GM23338 (cell line): ENCODE measurements at regions not wholly inside any gene's neighbourhood (a gene's known extent, or its start where the extent isn't known, plus 50 kb on each side); places are given as distances from the start of the nearest gene placed in this dataset.

ENCODE experiments used
- ATAC-seq: fragments of 200-7000 bp; cut with Tn5 transposase; 3 replicates; pipeline ENCODE4 v1.9.1; 2020
- DNase-seq: peaks from one replicate; pipeline ENCODE4 v3.0.0-alpha.2; 2015; ENCODE audit warnings: low spot score
- H2AFZ ChIP-seq: fragments of 200-600 bp; sonication (generic); 2 replicates; pipeline ENCODE4 v1.8.0; 2016; ENCODE audit warnings: antibody characterized with exemption, mild to moderate bottlenecking, moderate library complexity
- H3F3A ChIP-seq: fragments of 200-600 bp; sonication (generic); replicated peaks from 2 replicates; pipeline ENCODE4 v1.8.0; 2017; ENCODE audit warnings: antibody characterized with exemption, mixed run types, low read depth
- H3K27ac ChIP-seq: fragments of 200-600 bp; sonication (generic); 2 replicates; pipeline ENCODE4 v1.6.1; 2016; ENCODE audit warnings: low read depth
- H3K27me3 ChIP-seq: fragments of 200-600 bp; sonication (generic); 2 replicates; pipeline ENCODE4 v1.8.0; 2016; ENCODE audit warnings: mild to moderate bottlenecking, mixed run types, moderate library complexity; ENCODE audit not compliant: insufficient read depth
- H3K36me3 ChIP-seq: fragments of 200-600 bp; sonication (generic); 2 replicates; pipeline ENCODE4 v1.8.0; 2016; ENCODE audit warnings: mild to moderate bottlenecking; ENCODE audit not compliant: insufficient read depth
- H3K4me1 ChIP-seq: fragments of 200-600 bp; sonication (generic); 2 replicates; pipeline ENCODE4 v1.8.0; 2016; ENCODE audit warnings: mild to moderate bottlenecking, moderate library complexity; ENCODE audit not compliant: insufficient read depth
- H3K4me2 ChIP-seq: fragments of 200-600 bp; sonication (generic); 2 replicates; pipeline ENCODE4 v1.7.1; 2017; ENCODE audit warnings: mixed run types
- H3K4me3 ChIP-seq: fragments of 200-600 bp; sonication (generic); 2 replicates; pipeline ENCODE4 v1.6.1; 2016; ENCODE audit warnings: mixed run types
- H3K79me2 ChIP-seq: fragments of 200-600 bp; sonication (generic); replicated peaks from 2 replicates; pipeline ENCODE4 v1.8.0; 2017; ENCODE audit warnings: mild to moderate bottlenecking; ENCODE audit not compliant: insufficient read depth
- H3K9me2 ChIP-seq: fragments of 200-600 bp; sonication (generic); 2 replicates; pipeline ENCODE4 v1.8.0; 2017; ENCODE audit not compliant: insufficient read depth
- H4K20me1 ChIP-seq: fragments of 200-600 bp; sonication (generic); replicated peaks from 2 replicates; pipeline ENCODE4 v1.8.0; 2017; ENCODE audit warnings: mild to moderate bottlenecking; ENCODE audit not compliant: insufficient read depth
- H3K27ac Mint-ChIP-seq: 2 replicates; pipeline ENCODE4 v1.8.0; 2020; ENCODE audit warnings: inconsistent platforms, mild to moderate bottlenecking, moderate library complexity, mixed read lengths
- H3K27me3 Mint-ChIP-seq: 3 replicates; pipeline ENCODE4 v1.8.0; 2022; ENCODE audit warnings: low read depth, mild to moderate bottlenecking, moderate library complexity, mixed read lengths, inconsistent platforms; ENCODE audit not compliant: insufficient read depth, poor library complexity
- H3K36me3 Mint-ChIP-seq: 3 replicates; pipeline ENCODE4 v1.8.0; 2021; ENCODE audit warnings: low read depth, mild to moderate bottlenecking, inconsistent platforms, moderate library complexity, mixed read lengths
- H3K4me1 Mint-ChIP-seq: 3 replicates; pipeline ENCODE4 v1.8.0; 2020; ENCODE audit warnings: mild to moderate bottlenecking, inconsistent platforms, mixed read lengths
- H3K4me3 Mint-ChIP-seq: 3 replicates; pipeline ENCODE4 v1.8.0; 2021; ENCODE audit warnings: moderate library complexity, mild to moderate bottlenecking, inconsistent platforms, mixed read lengths
- H3K9me3 Mint-ChIP-seq: 3 replicates; pipeline ENCODE4 v1.8.0; 2020; ENCODE audit warnings: moderate library complexity, mild to moderate bottlenecking, inconsistent platforms, mixed read lengths
- CREB1 ChIP-seq: fragments of 250-450 bp; sonication (Bioruptor Pico); IDR thresholded peaks from 2 replicates; pipeline ENCODE4 v1.5.0; 2020; ENCODE audit warnings: low read depth, mild to moderate bottlenecking, moderate library complexity
- EZH2 ChIP-seq: fragments of 200-600 bp; sonication (generic); IDR thresholded peaks from one replicate; pipeline ENCODE4 v1.8.0; 2017; ENCODE audit warnings: antibody characterized with exemption, mild to moderate bottlenecking, low read depth; ENCODE audit not compliant: unreplicated experiment
- EZH2phosphoT487 ChIP-seq: fragments of 200-600 bp; sonication (generic); IDR thresholded peaks from one replicate; pipeline ENCODE4 v1.8.1; 2018; ENCODE audit warnings: antibody characterized with exemption; ENCODE audit not compliant: unreplicated experiment
- JUNB ChIP-seq: IDR thresholded peaks from one replicate; pipeline ENCODE4 v1.6.1; 2016; ENCODE audit warnings: antibody characterized with exemption; ENCODE audit not compliant: unreplicated experiment
- NANOG ChIP-seq: IDR thresholded peaks from 2 replicates; pipeline ENCODE4 v1.6.1; 2016; ENCODE audit warnings: antibody characterized with exemption, borderline replicate concordance
- POLR2AphosphoS5 ChIP-seq: IDR thresholded peaks from 2 replicates; pipeline ENCODE4 v1.6.1; 2016; ENCODE audit warnings: antibody characterized with exemption, low read depth
- STAT1 ChIP-seq: IDR thresholded peaks from one replicate; pipeline ENCODE4 v1.6.1; 2016; ENCODE audit warnings: antibody characterized with exemption; ENCODE audit not compliant: unreplicated experiment
- ZNF114 ChIP-seq: fragments of 250-450 bp; sonication (Bioruptor Pico); IDR thresholded peaks from 2 replicates; pipeline ENCODE4 v1.5.0; 2020; ENCODE audit warnings: mild to moderate bottlenecking, moderate library complexity
- ZNF331 ChIP-seq: fragments of 250-450 bp; sonication (Bioruptor Pico); IDR thresholded peaks from 2 replicates; pipeline ENCODE4 v1.5.0; 2020; ENCODE audit warnings: low read depth, mild to moderate bottlenecking, moderate library complexity
- TF ChIP-seq, protein P1 (sequence below): IDR thresholded peaks from 2 replicates; pipeline ENCODE4 v1.6.1; 2016; ENCODE audit warnings: antibody characterized with exemption
- TF ChIP-seq, protein P2 (sequence below): fragments of 250-450 bp; sonication (Bioruptor Pico); IDR thresholded peaks from 2 replicates; pipeline ENCODE4 v1.5.0; 2020; ENCODE audit warnings: mild to moderate bottlenecking, moderate library complexity
- TF ChIP-seq, protein P3 (sequence below): IDR thresholded peaks from one replicate; pipeline ENCODE4 v1.6.1; 2018; ENCODE audit warnings: antibody characterized with exemption; ENCODE audit not compliant: unreplicated experiment
- TF ChIP-seq, protein P4 (sequence below), 2 experiments: fragments of 200-600 bp in 1 of 2; sonication (generic) in 1 of 2; conservative IDR thresholded peaks; 2 replicates each; pipeline versions ENCODE4 v1.5.1 to v1.6.1; 2016 to 2017; ENCODE audit warnings: antibody characterized with exemption in 2 of 2, low read depth in 2 of 2, mild to moderate bottlenecking in 2 of 2, moderate library complexity in 1 of 2

DNA sequence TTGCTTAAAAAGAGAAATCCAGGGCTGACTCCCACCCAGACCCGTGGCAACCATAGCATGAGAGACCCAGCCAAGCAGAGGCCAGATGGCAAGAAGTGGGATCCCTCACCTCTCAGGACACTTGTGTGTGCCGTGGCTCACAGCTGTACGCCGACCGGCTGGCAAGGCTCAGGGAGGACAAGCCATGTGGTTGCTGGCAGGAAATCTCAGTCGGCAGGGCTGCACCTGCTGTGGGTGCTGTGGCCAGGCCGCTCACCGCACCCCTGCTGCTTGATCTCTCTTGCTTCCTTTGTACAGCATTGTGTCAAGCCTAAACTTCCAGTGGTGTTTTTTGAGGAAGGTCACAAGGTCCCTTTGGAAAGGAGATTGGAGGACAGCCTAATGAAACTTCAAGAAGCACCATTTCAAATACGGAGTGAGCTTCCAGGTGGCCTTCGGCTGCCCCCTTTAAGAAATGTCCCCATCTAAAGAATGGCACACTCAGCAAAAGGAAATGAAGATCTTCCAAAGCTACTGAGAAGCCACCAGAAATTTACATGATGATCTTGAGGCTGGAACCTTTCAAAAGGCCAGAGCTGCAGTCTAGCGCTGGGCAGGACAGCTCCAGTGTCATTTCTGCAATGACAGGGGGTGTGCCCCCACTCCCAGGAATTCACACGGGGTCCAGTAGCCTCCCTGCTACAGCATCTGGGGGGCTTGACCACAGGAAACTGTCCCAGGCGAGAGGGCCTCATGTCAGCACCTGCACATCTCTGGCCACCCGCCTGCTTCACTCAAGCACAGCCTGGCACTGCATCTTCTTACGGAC, 409.0 kb upstream of the MGMT start:
- no peak for TF ChIP-seq ZNF331 (CRISPR knock-in tag)
- no peak for TF ChIP-seq JUNB
- no peak for TF ChIP-seq NANOG
- no peak for TF ChIP-seq STAT1
- no peak for TF ChIP-seq POLR2AphosphoS5
- TF ChIP-seq, protein P1, sequence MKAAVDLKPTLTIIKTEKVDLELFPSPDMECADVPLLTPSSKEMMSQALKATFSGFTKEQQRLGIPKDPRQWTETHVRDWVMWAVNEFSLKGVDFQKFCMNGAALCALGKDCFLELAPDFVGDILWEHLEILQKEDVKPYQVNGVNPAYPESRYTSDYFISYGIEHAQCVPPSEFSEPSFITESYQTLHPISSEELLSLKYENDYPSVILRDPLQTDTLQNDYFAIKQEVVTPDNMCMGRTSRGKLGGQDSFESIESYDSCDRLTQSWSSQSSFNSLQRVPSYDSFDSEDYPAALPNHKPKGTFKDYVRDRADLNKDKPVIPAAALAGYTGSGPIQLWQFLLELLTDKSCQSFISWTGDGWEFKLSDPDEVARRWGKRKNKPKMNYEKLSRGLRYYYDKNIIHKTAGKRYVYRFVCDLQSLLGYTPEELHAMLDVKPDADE = no peak
- no peak for TF ChIP-seq EZH2phosphoT487
- TF ChIP-seq, protein P2, sequence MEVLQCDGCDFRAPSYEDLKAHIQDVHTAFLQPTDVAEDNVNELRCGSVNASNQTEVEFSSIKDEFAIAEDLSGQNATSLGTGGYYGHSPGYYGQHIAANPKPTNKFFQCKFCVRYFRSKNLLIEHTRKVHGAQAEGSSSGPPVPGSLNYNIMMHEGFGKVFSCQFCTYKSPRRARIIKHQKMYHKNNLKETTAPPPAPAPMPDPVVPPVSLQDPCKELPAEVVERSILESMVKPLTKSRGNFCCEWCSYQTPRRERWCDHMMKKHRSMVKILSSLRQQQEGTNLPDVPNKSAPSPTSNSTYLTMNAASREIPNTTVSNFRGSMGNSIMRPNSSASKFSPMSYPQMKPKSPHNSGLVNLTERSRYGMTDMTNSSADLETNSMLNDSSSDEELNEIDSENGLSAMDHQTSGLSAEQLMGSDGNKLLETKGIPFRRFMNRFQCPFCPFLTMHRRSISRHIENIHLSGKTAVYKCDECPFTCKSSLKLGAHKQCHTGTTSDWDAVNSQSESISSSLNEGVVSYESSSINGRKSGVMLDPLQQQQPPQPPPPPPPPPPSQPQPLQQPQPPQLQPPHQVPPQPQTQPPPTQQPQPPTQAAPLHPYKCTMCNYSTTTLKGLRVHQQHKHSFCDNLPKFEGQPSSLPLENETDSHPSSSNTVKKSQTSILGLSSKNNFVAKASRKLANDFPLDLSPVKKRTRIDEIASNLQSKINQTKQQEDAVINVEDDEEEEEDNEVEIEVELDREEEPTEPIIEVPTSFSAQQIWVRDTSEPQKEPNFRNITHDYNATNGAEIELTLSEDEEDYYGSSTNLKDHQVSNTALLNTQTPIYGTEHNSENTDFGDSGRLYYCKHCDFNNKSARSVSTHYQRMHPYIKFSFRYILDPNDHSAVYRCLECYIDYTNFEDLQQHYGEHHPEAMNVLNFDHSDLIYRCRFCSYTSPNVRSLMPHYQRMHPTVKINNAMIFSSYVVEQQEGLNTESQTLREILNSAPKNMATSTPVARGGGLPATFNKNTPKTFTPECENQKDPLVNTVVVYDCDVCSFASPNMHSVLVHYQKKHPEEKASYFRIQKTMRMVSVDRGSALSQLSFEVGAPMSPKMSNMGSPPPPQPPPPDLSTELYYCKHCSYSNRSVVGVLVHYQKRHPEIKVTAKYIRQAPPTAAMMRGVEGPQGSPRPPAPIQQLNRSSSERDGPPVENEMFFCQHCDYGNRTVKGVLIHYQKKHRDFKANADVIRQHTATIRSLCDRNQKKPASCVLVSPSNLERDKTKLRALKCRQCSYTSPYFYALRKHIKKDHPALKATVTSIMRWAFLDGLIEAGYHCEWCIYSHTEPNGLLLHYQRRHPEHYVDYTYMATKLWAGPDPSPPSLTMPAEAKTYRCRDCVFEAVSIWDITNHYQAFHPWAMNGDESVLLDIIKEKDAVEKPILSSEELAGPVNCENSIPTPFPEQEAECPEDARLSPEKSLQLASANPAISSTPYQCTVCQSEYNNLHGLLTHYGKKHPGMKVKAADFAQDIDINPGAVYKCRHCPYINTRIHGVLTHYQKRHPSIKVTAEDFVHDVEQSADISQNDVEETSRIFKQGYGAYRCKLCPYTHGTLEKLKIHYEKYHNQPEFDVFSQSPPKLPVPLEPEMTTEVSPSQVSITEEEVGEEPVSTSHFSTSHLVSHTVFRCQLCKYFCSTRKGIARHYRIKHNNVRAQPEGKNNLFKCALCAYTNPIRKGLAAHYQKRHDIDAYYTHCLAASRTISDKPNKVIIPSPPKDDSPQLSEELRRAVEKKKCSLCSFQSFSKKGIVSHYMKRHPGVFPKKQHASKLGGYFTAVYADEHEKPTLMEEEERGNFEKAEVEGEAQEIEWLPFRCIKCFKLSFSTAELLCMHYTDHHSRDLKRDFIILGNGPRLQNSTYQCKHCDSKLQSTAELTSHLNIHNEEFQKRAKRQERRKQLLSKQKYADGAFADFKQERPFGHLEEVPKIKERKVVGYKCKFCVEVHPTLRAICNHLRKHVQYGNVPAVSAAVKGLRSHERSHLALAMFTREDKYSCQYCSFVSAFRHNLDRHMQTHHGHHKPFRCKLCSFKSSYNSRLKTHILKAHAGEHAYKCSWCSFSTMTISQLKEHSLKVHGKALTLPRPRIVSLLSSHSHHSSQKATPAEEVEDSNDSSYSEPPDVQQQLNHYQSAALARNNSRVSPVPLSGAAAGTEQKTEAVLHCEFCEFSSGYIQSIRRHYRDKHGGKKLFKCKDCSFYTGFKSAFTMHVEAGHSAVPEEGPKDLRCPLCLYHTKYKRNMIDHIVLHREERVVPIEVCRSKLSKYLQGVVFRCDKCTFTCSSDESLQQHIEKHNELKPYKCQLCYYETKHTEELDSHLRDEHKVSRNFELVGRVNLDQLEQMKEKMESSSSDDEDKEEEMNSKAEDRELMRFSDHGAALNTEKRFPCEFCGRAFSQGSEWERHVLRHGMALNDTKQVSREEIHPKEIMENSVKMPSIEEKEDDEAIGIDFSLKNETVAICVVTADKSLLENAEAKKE (CRISPR knock-in tag) = no peak
- TF ChIP-seq, protein P3, sequence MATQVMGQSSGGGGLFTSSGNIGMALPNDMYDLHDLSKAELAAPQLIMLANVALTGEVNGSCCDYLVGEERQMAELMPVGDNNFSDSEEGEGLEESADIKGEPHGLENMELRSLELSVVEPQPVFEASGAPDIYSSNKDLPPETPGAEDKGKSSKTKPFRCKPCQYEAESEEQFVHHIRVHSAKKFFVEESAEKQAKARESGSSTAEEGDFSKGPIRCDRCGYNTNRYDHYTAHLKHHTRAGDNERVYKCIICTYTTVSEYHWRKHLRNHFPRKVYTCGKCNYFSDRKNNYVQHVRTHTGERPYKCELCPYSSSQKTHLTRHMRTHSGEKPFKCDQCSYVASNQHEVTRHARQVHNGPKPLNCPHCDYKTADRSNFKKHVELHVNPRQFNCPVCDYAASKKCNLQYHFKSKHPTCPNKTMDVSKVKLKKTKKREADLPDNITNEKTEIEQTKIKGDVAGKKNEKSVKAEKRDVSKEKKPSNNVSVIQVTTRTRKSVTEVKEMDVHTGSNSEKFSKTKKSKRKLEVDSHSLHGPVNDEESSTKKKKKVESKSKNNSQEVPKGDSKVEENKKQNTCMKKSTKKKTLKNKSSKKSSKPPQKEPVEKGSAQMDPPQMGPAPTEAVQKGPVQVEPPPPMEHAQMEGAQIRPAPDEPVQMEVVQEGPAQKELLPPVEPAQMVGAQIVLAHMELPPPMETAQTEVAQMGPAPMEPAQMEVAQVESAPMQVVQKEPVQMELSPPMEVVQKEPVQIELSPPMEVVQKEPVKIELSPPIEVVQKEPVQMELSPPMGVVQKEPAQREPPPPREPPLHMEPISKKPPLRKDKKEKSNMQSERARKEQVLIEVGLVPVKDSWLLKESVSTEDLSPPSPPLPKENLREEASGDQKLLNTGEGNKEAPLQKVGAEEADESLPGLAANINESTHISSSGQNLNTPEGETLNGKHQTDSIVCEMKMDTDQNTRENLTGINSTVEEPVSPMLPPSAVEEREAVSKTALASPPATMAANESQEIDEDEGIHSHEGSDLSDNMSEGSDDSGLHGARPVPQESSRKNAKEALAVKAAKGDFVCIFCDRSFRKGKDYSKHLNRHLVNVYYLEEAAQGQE = no peak
- no peak for TF ChIP-seq CREB1 (CRISPR knock-in tag)
- TF ChIP-seq, protein P4, sequence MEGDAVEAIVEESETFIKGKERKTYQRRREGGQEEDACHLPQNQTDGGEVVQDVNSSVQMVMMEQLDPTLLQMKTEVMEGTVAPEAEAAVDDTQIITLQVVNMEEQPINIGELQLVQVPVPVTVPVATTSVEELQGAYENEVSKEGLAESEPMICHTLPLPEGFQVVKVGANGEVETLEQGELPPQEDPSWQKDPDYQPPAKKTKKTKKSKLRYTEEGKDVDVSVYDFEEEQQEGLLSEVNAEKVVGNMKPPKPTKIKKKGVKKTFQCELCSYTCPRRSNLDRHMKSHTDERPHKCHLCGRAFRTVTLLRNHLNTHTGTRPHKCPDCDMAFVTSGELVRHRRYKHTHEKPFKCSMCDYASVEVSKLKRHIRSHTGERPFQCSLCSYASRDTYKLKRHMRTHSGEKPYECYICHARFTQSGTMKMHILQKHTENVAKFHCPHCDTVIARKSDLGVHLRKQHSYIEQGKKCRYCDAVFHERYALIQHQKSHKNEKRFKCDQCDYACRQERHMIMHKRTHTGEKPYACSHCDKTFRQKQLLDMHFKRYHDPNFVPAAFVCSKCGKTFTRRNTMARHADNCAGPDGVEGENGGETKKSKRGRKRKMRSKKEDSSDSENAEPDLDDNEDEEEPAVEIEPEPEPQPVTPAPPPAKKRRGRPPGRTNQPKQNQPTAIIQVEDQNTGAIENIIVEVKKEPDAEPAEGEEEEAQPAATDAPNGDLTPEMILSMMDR (conservative IDR thresholded peaks at IDR 0.05; ENCODE audit: low read depth in 2 of 2) = no peak
- no peak for TF ChIP-seq ZNF114
- no peak for TF ChIP-seq EZH2
- DNase-seq (no peak), ATAC-seq (no peak)
- Mint-ChIP-seq H3K36me3 (no peaks in the 10 kb centered on the region), H3K4me1 (peaks cover 18% of the 10 kb centered on the region), H3K27me3 (peaks cover 8% of the 10 kb centered on the region), H3K27ac (no peak overlapping the region), H3K4me3 (no peak overlapping the region), H3K9me3 (no peaks in the 10 kb centered on the region)
- Histone ChIP-seq H2AFZ (no peak overlapping the region), H4K20me1 (no peaks in the 10 kb centered on the region), H3K27ac (no peak overlapping the region), H3K27me3 (no peaks in the 10 kb centered on the region), H3K9me2 (no peaks in the 10 kb centered on the region), H3K4me3 (no peak overlapping the region), H3F3A (no peaks in the 10 kb centered on the region), H3K36me3 (no peaks in the 10 kb centered on the region), H3K4me1 (peaks cover 15% of the 10 kb centered on the region), H3K79me2 (no peaks in the 10 kb centered on the region), H3K4me2 (no peak overlapping the region)
